Upper lobe of right lung (tissue), 1 donor: ENCODE measurements at regions not wholly inside any gene's neighbourhood (a gene's known extent, or its start where the extent isn't known, plus 50 kb on each side); places are given as distances from the start of the nearest gene placed in this dataset.

ENCODE experiments used
- ATAC-seq: fragments of 200-7000 bp; cut with Tn5 transposase; one replicate; pipeline ENCODE4 v1.9.1; 2020; ENCODE audit warnings: mild to moderate bottlenecking, moderate library complexity
- DNase-seq: peaks from one replicate; pipeline ENCODE4 v3.0.0-alpha.2; 2020
- H3K27ac ChIP-seq: fragments of 200-600 bp; one replicate; pipeline ENCODE4 v1.8.0; 2022
- H3K27me3 ChIP-seq: fragments of 200-600 bp; one replicate; pipeline ENCODE4 v1.8.0; 2022; ENCODE audit warnings: mild to moderate bottlenecking
- H3K36me3 ChIP-seq: fragments of 200-600 bp; one replicate; pipeline ENCODE4 v1.8.0; 2022
- H3K4me1 ChIP-seq: fragments of 200-600 bp; one replicate; pipeline ENCODE4 v1.8.0; 2022
- H3K4me3 ChIP-seq: fragments of 200-600 bp; one replicate; pipeline ENCODE4 v1.8.0; 2022; ENCODE audit warnings: mild to moderate bottlenecking
- H3K9me3 ChIP-seq: fragments of 200-600 bp; one replicate; pipeline ENCODE4 v1.8.0; 2022
- CTCF ChIP-seq: fragments of 200-600 bp; IDR thresholded peaks from one replicate; pipeline ENCODE4 v1.8.0; 2022; ENCODE audit warnings: antibody characterized with exemption
- intact Hi-C: fragments of 100-400 bp; cut with DNase I; formaldehyde crosslinking; loops from one replicate; pipeline ENCODE4 v1.11.0; 2022
- donor health status: DM: no; HTN: yes; CAD: no; lungs with severe emphysema.

GRCh38 chr14:36383767-36384431 is 63.5 kb upstream of the MBIP start:
- Histone ChIP-seq H3K27ac (peak overlapping the region; percentile 78), H3K4me1 (no peaks in the 10 kb centered on the region), H3K36me3 (no peaks in the 10 kb centered on the region), H3K4me3 (no peak overlapping the region), H3K9me3 (no peaks in the 10 kb centered on the region), H3K27me3 (no peaks in the 10 kb centered on the region)
- peak; percentile 75 for DNase-seq
- no peak for TF ChIP-seq CTCF
- intact Hi-C loops = no loop called here
- peak; percentile 94 for ATAC-seq

DNA sequence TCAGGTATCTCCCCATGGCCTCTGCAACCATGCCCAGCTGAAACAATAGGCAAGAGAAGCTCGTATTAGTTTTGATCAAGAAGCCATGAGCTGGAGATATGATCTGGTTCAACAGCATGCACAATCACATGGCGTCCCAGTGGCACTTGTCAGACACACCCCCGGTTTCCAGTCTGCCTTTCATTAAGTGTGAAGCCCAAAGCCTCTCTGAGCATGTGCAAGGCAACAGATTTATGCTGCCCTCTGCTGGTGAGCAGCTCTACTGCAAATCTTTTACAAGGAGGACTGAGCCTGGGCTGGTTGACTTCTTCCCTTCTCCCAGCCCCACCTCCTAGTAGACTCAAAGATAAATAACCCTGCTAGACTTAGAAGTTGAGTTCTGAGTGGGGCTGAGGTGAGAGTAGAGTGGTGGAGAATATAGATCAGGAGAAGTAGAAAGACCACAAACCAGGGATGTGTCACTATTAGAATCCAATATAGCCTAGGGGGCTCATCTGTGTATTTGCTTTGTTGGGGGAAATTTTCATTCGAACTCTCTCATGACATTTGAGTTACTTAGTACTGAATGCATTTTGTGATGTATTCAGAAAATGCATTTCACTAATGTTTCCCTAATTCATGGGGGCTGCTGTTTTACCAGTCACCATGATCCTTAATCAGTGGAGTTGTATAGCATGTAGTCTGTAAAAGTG is 53.7 kb upstream of the MBIP start:
- Histone ChIP-seq H3K27me3 (no peaks in the 10 kb centered on the region), H3K36me3 (no peaks in the 10 kb centered on the region), H3K4me1 (no peaks in the 10 kb centered on the region), H3K9me3 (no peaks in the 10 kb centered on the region), H3K4me3 (no peak overlapping the region), H3K27ac (no peak overlapping the region)
- intact Hi-C loops = no loop called here
- DNase-seq (peak; percentile 81), ATAC-seq (peak; percentile 99)
- TF ChIP-seq CTCF = peak; percentile 91
